NCI-H2196 treated with DMSO at 0.1 percent for 48 hours (cell line): ENCODE measurements at regions not wholly inside any gene's neighbourhood (a gene's known extent, or its start where the extent isn't known, plus 50 kb on each side); places are given as distances from the start of the nearest gene placed in this dataset.

Experiments
- DNase-seq: peaks from one replicate; lab custom pipeline; 2025; ENCODE audit not compliant: unreplicated experiment; lab: John Stamatoyannopoulos, UW

GRCh38 chrX:10047133-10047532 lies 80.0 kb downstream of the CLDN34 start:
- DNase-seq: no peak

- no peak for DNase-seq
Observed at GRCh38 chrX:10047631-10048030, 80.5 kb downstream of the CLDN34 start.

GRCh38 chrX:10048076-10048475 lies 80.9 kb downstream of the CLDN34 start:
- DNase-seq: no peak

GRCh38 chrX:10048707-10049106 lies 81.5 kb downstream of the CLDN34 start:
- no peak for DNase-seq

- DNase-seq: no peak
Observed at GRCh38 chrX:10049236-10049635, 82.1 kb downstream of the CLDN34 start.

GRCh38 chrX:10050481-10050880 lies 83.3 kb downstream of the CLDN34 start:
- no peak for DNase-seq

GRCh38 chrX:10051866-10052480 lies 84.8 kb downstream of the CLDN34 start:
- DNase-seq: no peak

GRCh38 chrX:10052906-10053625 lies 85.9 kb downstream of the CLDN34 start:
- DNase-seq: no peak

GRCh38 chrX:10054396-10054795 lies 87.2 kb downstream of the CLDN34 start:
- no peak for DNase-seq

GRCh38 chrX:10055430-10055829 lies 88.3 kb downstream of the CLDN34 start:
- no peak for DNase-seq

- DNase-seq: no peak
Observed at GRCh38 chrX:10062352-10062751, 94.4 kb upstream of the CLCN4 start.

GRCh38 chrX:10062980-10063379 lies 93.8 kb upstream of the CLCN4 start:
- DNase-seq: no peak

GRCh38 chrX:10064736-10065135 lies 92.0 kb upstream of the CLCN4 start:
- no peak for DNase-seq

- no peak for DNase-seq
Observed at GRCh38 chrX:10070714-10071436, 85.9 kb upstream of the CLCN4 start.

GRCh38 chrX:10071451-10072144 lies 85.2 kb upstream of the CLCN4 start:
- DNase-seq: peak; percentile 19

GRCh38 chrX:10072786-10073568 lies 83.8 kb upstream of the CLCN4 start:
- DNase-seq: no peak

- no peak for DNase-seq
Observed at GRCh38 chrX:10073671-10074070, 83.1 kb upstream of the CLCN4 start.

- DNase-seq: no peak
Observed at GRCh38 chrX:10074241-10074941, 82.4 kb upstream of the CLCN4 start.

- no peak for DNase-seq
Observed at GRCh38 chrX:10076765-10077164, 80.0 kb upstream of the CLCN4 start.
